K562 (cell line): ENCODE measurements at regions not wholly inside any gene's neighbourhood (a gene's known extent, or its start where the extent isn't known, plus 50 kb on each side); places are given as distances from the start of the nearest gene placed in this dataset.

Source experiments
- ATAC-seq: fragments of 200-7000 bp; cut with Tn5 transposase; 3 replicates; pipeline ENCODE4 v1.9.1; 2020; ENCODE audit warnings: moderate library complexity
- BruUV-seq: library from RNA; stranded (reverse); fragments of 400-500 nt; replicated peaks from 2 replicates; lab custom pipeline; 2021; lab: Mats Ljungman, UMichigan
- CTCF ChIA-PET: fragments of 300-600 bp; formaldehyde crosslinking; extraction: SDS; loops from one replicate; lab custom pipeline; 2021; ENCODE audit warnings: low intra/inter-chr PET ratio; lab: Yijun Ruan, JAX
- POLR2A ChIA-PET: fragments of 300-600, 350-650 bp; sonication (Branson Sonifier 250); formaldehyde crosslinking; extraction: SDS; loops from one replicate; lab custom pipeline; 2021; ENCODE audit warnings: antibody characterized with exemption, inconsistent platforms; lab: Yijun Ruan, JAX
- DNase-seq, 4 experiments: peaks; one replicate each; pipeline versions ENCODE4 v3.0.0 to v3.0.0-alpha.2; 2011 to 2018; ENCODE audit warnings: low spot score in 3 of 4, mixed read lengths in 3 of 4; ENCODE audit errors: extremely low read depth in 1 of 4
- FAIRE-seq: peaks from 2 replicates; lab custom pipeline; 2011; peaks lifted over from hg19 to GRCh38; lab: Jason Lieb, UNC
- H2AFZ ChIP-seq: 2 replicates; pipeline ENCODE4 v1.6.0; 2011; ENCODE audit warnings: low read depth, low read length, control low read depth, inconsistent platforms
- H3K27ac ChIP-seq: fragments of 200-600 bp; 3 replicates; pipeline ENCODE4 v1.8.0; 2011; ENCODE audit warnings: low read depth, mild to moderate bottlenecking, control low read depth, inconsistent platforms, low read length, moderate library complexity, mixed read lengths; ENCODE audit errors: extremely low read depth
- H3K27me3 ChIP-seq, 2 experiments: fragments of 300-600 bp in 1 of 2; 2 replicates in 1 of 2; 3 replicates in 1 of 2; pipeline versions ENCODE4 v1.6.0 to v1.8.0; 2011; ENCODE audit warnings: inconsistent platforms in 2 of 2, low read length in 2 of 2, mild to moderate bottlenecking in 1 of 2, mixed read lengths in 1 of 2, moderate library complexity in 1 of 2; ENCODE audit not compliant: control insufficient read depth in 2 of 2, insufficient read depth in 2 of 2
- H3K36me3 ChIP-seq: fragments of 300-600 bp; 3 replicates; pipeline ENCODE4 v1.8.0; 2011; ENCODE audit warnings: mild to moderate bottlenecking, low read length, inconsistent platforms; ENCODE audit not compliant: control insufficient read depth, insufficient read depth
- H3K4me1 ChIP-seq, 2 experiments: fragments of 200-600 bp in 1 of 2; replicated peaks in 1 of 2; 2 replicates in 1 of 2; 3 replicates in 1 of 2; pipeline versions ENCODE4 v1.5.1 to v1.8.0; 2011; ENCODE audit warnings: inconsistent platforms in 2 of 2, low read length in 2 of 2, mild to moderate bottlenecking in 1 of 2, mixed read lengths in 1 of 2, moderate library complexity in 1 of 2; ENCODE audit not compliant: control insufficient read depth in 2 of 2, insufficient read depth in 2 of 2
- H3K4me2 ChIP-seq: 2 replicates; pipeline ENCODE4 v1.6.1; 2011; ENCODE audit warnings: low read length, control low read depth, inconsistent platforms, mixed read lengths; ENCODE audit not compliant: insufficient read depth
- H3K4me3 ChIP-seq: fragments of 200-600 bp; sonication (generic), shearing (Covaris generic); 2 replicates; pipeline ENCODE4 v1.5.1; 2016; ENCODE audit warnings: control low read depth, inconsistent platforms
- H3K79me2 ChIP-seq: fragments of 200-600 bp; 3 replicates; pipeline ENCODE4 v1.8.0; 2011; ENCODE audit warnings: low read length, inconsistent platforms; ENCODE audit not compliant: control insufficient read depth, insufficient read depth
- H3K9ac ChIP-seq, 2 experiments: 2 replicates each; pipeline versions ENCODE4 v1.6.0 to v1.6.1; 2011; ENCODE audit warnings: low read depth in 2 of 2, low read length in 2 of 2, control low read depth in 1 of 2, inconsistent platforms in 1 of 2, mild to moderate bottlenecking in 1 of 2, mixed read lengths in 1 of 2; ENCODE audit not compliant: insufficient read depth in 1 of 2
- H3K9me1 ChIP-seq: one replicate; pipeline ENCODE4 v1.6.0; 2011; ENCODE audit warnings: inconsistent platforms, mild to moderate bottlenecking, low read length, moderate library complexity; ENCODE audit not compliant: control insufficient read depth, insufficient read depth
- H3K9me3 ChIP-seq: replicated peaks from 2 replicates; pipeline ENCODE4 v1.5.1; 2011; ENCODE audit warnings: low read depth, low read length, inconsistent platforms; ENCODE audit not compliant: control insufficient read depth, insufficient read depth
- H4K20me1 ChIP-seq: replicated peaks from 2 replicates; pipeline ENCODE4 v1.6.1; 2011; ENCODE audit warnings: low read length, inconsistent platforms, mixed read lengths; ENCODE audit not compliant: control insufficient read depth, insufficient read depth
- ASH1L ChIP-seq: fragments of 450-650 bp; IDR thresholded peaks from 2 replicates; pipeline ENCODE4 v1.6.1; 2018; ENCODE audit warnings: borderline replicate concordance, mild to moderate bottlenecking, low read depth; ENCODE audit not compliant: partially characterized antibody
- EWSR1 ChIP-seq: fragments of 450-650 bp; IDR thresholded peaks from 2 replicates; pipeline ENCODE4 v1.6.1; 2018; ENCODE audit warnings: borderline replicate concordance, mild to moderate bottlenecking, low read depth, moderate library complexity; ENCODE audit not compliant: partially characterized antibody
- GTF2F1 ChIP-seq: IDR thresholded peaks from 2 replicates; pipeline ENCODE4 v1.6.1; 2011; ENCODE audit warnings: low read depth, low read length, improper control_type of control experiment
- MEF2A ChIP-seq: IDR thresholded peaks from 2 replicates; pipeline ENCODE4 v1.6.1; 2011; ENCODE audit warnings: low read depth, mild to moderate bottlenecking, low read length, moderate library complexity; ENCODE audit not compliant: control insufficient read depth
- POLR3G ChIP-seq: IDR thresholded peaks from 2 replicates; pipeline ENCODE4 v1.6.1; 2011; ENCODE audit not compliant: insufficient read length, insufficient replicate concordance; ENCODE audit errors: extremely low read depth
- PURB ChIP-seq: sonication (generic); formaldehyde crosslinking; IDR thresholded peaks from 2 replicates; pipeline ENCODE4 v1.9.0; 2021; ENCODE audit warnings: low read depth, mild to moderate bottlenecking, missing genetic modification reagents
- SREBF1 ChIP-seq: fragments of 150-350 bp; IDR thresholded peaks from 2 replicates; pipeline ENCODE4 v1.6.1; 2014; ENCODE audit warnings: antibody characterized with exemption, low read depth, low read length, borderline replicate concordance
- ZBTB7A ChIP-seq: IDR thresholded peaks from 2 replicates; pipeline ENCODE4 v1.6.1; 2011; ENCODE audit warnings: low read depth, mild to moderate bottlenecking, low read length, moderate library complexity, borderline replicate concordance; ENCODE audit not compliant: control insufficient read depth
- ZFP30 ChIP-seq: fragments of 250-450 bp; sonication (Bioruptor Pico); IDR thresholded peaks from 2 replicates; pipeline ENCODE4 v1.8.0; 2022; ENCODE audit warnings: moderate library complexity, mild to moderate bottlenecking, inconsistent platforms, borderline replicate concordance
- ZNF212 ChIP-seq: fragments of 450-650 bp; formaldehyde crosslinking; IDR thresholded peaks from 2 replicates; pipeline ENCODE4 v1.4.0; 2020; ENCODE audit warnings: mild to moderate bottlenecking
- ZNF3 ChIP-seq: fragments of 250-450 bp; sonication (Bioruptor Pico); IDR thresholded peaks from 2 replicates; pipeline ENCODE4 v1.5.0; 2021; ENCODE audit warnings: mild to moderate bottlenecking, moderate library complexity
- ZNF316 ChIP-seq: fragments of 450-650 bp; IDR thresholded peaks from 2 replicates; pipeline ENCODE4 v1.6.1; 2016
- ZNF445 ChIP-seq: fragments of 250-450 bp; sonication (Bioruptor Pico); IDR thresholded peaks from 2 replicates; pipeline ENCODE4 v1.4.0; 2020; ENCODE audit warnings: low read depth, mild to moderate bottlenecking, moderate library complexity
- WGBS: fragments of 100-300 bp; shearing (Covaris generic); methylation state at CpG from one replicate; pipeline ENCODE4 v1.1.6; 2016; ENCODE audit warnings: low coverage, mixed read lengths; ENCODE audit not compliant: insufficient coverage; ENCODE audit errors: missing lambda C conversion rate; 5-methylcytosine and 5-hydroxymethylcytosine counted together
- in situ Hi-C: fragments of 300-500 bp; cut with MboI; formaldehyde crosslinking; loops from 4 replicates; pipeline ENCODE4 v1.15.0; 2018; ENCODE audit warnings: inconsistent platforms, mixed read lengths
- intact Hi-C: fragments of 100-400 bp; cut with micrococcal nuclease; formaldehyde crosslinking; loops from 2 replicates; pipeline ENCODE4 v1.14.2; 2022

DNA sequence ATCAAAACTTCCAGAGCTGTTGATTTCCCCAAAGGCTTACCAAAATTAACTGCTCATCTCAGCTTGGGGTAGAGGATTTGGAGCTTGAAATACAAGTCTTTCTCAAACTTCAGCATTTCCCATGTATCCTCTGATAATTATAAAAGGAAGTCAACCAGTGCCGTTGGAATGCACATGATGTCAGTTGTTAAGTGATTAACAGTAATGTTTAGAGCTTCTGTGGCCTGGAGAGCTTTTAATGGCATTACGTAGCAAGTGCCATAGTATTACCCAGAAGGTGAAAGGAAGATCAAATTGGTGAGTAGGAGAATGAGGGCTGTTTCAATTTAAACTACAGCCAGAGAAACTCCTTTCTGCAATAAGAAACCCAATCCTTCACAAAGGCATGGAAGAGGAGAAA lies 62.5 kb upstream of the PTPRR start:
- no peaks in the 10 kb centered on the region for H3K9me3 ChIP-seq
- ATAC-seq = no peak
- intact Hi-C loops = no loop called here
- no peak for TF ChIP-seq ZNF316
- no peak for TF ChIP-seq SREBF1
- TF ChIP-seq ASH1L = no peak
- no peak for TF ChIP-seq ZNF3
- TF ChIP-seq ZBTB7A = no peak
- TF ChIP-seq GTF2F1 = no peak
- no peak for TF ChIP-seq POLR3G
- no peak for TF ChIP-seq ZNF445
- TF ChIP-seq ZNF212 (CRISPR knock-in tag) = no peak
- TF ChIP-seq MEF2A = no peak
- TF ChIP-seq EWSR1 = no peak
- no peak for TF ChIP-seq PURB
- no peak for TF ChIP-seq ZFP30 (CRISPR knock-in tag)
- TF ChIP-seq, all 486 proteins: peak for 0
- H3K4me3 ChIP-seq = no peak overlapping the region
- H3K27ac ChIP-seq = no peak overlapping the region
- H3K36me3 ChIP-seq = no peaks in the 10 kb centered on the region
- ChIA-PET POLR2A (no interaction called here), CTCF (no interaction called here)
- 3% methylated on average over 2 of the region's 2 CpGs for WGBS
- H2AFZ ChIP-seq = no peak overlapping the region
- no TSS peak for BruUV-seq
- H3K27me3 ChIP-seq = no peaks in the 10 kb centered on the region
- H3K9me1 ChIP-seq = no peaks in the 10 kb centered on the region
- no peaks in the 10 kb centered on the region for H3K4me1 ChIP-seq
- no peak overlapping the region for H3K9ac ChIP-seq
- in situ Hi-C loops = no loop called here
- H4K20me1 ChIP-seq = no peaks in the 10 kb centered on the region
- FAIRE-seq (no peak), DNase-seq (no peak)
- no peak overlapping the region for H3K4me2 ChIP-seq
- no peaks in the 10 kb centered on the region for H3K79me2 ChIP-seq
